Body of pancreas (tissue), 4 donors: ENCODE measurements at regions not wholly inside any gene's neighbourhood (a gene's known extent, or its start where the extent isn't known, plus 50 kb on each side); places are given as distances from the start of the nearest gene placed in this dataset.

Experiments
- ATAC-seq: fragments of 150-250 bp; one replicate; pipeline ENCODE4 v1.9.1; 2016
- DNase-seq, 4 donors: peaks; one replicate each; pipeline ENCODE4 v3.0.0-alpha.2; 2019
- H3K27ac ChIP-seq, 4 donors: fragments of 200-600 bp; sonication (generic); 1 replicate in 3 of 4; 2 replicates in 1 of 4; pipeline versions ENCODE4 v1.5.1 to v1.6.1; 2016 to 2019; ENCODE audit warnings: mild to moderate bottlenecking in 1 of 4, mixed read lengths in 1 of 4, moderate library complexity in 1 of 4
- H3K27me3 ChIP-seq, 2 donors: fragments of 200-600 bp; sonication (generic); one replicate each; pipeline ENCODE4 v1.6.0; 2016; ENCODE audit warnings: mild to moderate bottlenecking in 1 of 2
- H3K36me3 ChIP-seq, 2 donors: fragments of 200-600 bp; sonication (generic); replicated peaks in 1 of 2; 2 replicates each; pipeline ENCODE4 v1.5.1; 2016; ENCODE audit warnings: low read depth in 2 of 2; ENCODE audit not compliant: insufficient read depth in 1 of 2
- H3K4me1 ChIP-seq: fragments of 200-600 bp; sonication (generic); one replicate; pipeline ENCODE4 v1.6.0; 2016
- H3K4me3 ChIP-seq, 2 donors: fragments of 200-600 bp; sonication (generic); 1 replicate in 1 of 2; 2 replicates in 1 of 2; pipeline ENCODE4 v1.5.1; 2016 to 2019
- H3K9me3 ChIP-seq, 3 donors: fragments of 200-600 bp; sonication (generic); 1 replicate in 2 of 3; 2 replicates in 1 of 3; pipeline ENCODE4 v1.5.1; 2016
- POLR2A ChIP-seq, 3 donors: fragments of 450-650 bp; IDR thresholded peaks; one replicate each; pipeline ENCODE4 v1.6.1; 2016; ENCODE audit warnings: antibody characterized with exemption in 3 of 3, mild to moderate bottlenecking in 2 of 3
- WGBS, 2 donors: methylation state at CpG; one replicate each; pipeline ENCODE4 v1.1.5; 2017; 5-methylcytosine and 5-hydroxymethylcytosine counted together
- intact Hi-C: fragments of 100-400 bp; cut with DNase I; formaldehyde crosslinking; loops from one replicate; pipeline ENCODE4 v1.15.1; 2023
- TF ChIP-seq, protein P1 (sequence below), 7 experiments: fragments of 450-650 bp in 4 of 7; fragments of 200-600 bp in 3 of 7; sonication (generic) in 3 of 7; IDR thresholded peaks; one replicate each; pipeline ENCODE4 v1.5.1; 2016 to 2019; ENCODE audit warnings: antibody characterized with exemption in 7 of 7

DNA sequence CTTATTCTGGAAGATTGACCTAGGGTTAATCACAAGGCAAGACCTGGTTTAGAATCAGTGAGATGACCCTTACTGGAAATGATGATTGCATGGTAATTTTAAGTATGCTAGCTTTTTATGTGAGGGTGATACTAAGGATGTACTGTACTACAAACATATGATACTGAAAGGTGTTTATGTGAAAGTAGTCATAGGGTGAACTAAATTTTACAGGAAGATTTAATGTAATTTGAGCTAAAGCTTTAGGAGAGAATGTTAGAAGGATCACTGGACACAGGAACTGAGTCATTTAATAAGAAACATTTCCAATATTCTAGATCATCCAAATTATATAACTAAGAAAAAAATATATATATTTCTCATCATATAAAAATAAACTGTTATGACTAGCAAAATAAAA lies 197.2 kb downstream of the COX7C start:
- Histone ChIP-seq H3K27me3 (no peaks in the 10 kb centered on the region), H3K4me3 (no peak overlapping the region), H3K27ac (no peak overlapping the region), H3K9me3 (no peaks in the 10 kb centered on the region), H3K36me3 (no peaks in the 10 kb centered on the region), H3K4me1 (no peaks in the 10 kb centered on the region)
- ATAC-seq (no peak), DNase-seq (no peak)
- intact Hi-C loops: no loop called here
- TF ChIP-seq POLR2A (IDR thresholded peaks at IDR 0.05): no peak
- TF ChIP-seq, protein P1, sequence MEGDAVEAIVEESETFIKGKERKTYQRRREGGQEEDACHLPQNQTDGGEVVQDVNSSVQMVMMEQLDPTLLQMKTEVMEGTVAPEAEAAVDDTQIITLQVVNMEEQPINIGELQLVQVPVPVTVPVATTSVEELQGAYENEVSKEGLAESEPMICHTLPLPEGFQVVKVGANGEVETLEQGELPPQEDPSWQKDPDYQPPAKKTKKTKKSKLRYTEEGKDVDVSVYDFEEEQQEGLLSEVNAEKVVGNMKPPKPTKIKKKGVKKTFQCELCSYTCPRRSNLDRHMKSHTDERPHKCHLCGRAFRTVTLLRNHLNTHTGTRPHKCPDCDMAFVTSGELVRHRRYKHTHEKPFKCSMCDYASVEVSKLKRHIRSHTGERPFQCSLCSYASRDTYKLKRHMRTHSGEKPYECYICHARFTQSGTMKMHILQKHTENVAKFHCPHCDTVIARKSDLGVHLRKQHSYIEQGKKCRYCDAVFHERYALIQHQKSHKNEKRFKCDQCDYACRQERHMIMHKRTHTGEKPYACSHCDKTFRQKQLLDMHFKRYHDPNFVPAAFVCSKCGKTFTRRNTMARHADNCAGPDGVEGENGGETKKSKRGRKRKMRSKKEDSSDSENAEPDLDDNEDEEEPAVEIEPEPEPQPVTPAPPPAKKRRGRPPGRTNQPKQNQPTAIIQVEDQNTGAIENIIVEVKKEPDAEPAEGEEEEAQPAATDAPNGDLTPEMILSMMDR (IDR thresholded peaks at IDR 0.05): no peak

DNA sequence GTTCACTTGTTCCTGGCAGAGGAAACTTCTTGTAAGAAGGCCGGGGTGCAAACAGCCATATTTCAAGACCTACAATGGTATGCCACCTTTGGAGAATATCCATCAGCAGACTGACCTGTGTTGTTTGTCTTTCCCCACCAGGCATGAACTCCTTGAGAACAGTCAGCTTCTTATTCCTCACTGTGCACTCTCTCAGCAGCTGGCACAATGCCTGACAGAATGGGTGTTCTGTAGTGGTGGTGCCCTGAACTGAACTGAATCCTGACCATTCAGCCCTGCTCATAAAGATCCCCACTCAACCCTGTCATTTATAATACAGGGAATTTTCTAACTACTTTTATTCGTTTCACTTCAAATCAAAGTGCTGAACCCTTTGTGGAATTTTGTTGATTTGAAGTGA lies 206.9 kb downstream of the COX7C start:
- no peak overlapping the region for H3K27ac ChIP-seq
- no peak overlapping the region for H3K4me3 ChIP-seq
- TF ChIP-seq, protein P1 (IDR thresholded peaks at IDR 0.05): no peak
- no peak for TF ChIP-seq POLR2A (IDR thresholded peaks at IDR 0.05)
- no peaks in the 10 kb centered on the region for H3K4me1 ChIP-seq
- WGBS, 2 donors: 33 to 43% methylated on average over 2 of the region's 2 CpGs
- no peaks in the 10 kb centered on the region for H3K9me3 ChIP-seq
- no peaks in the 10 kb centered on the region for H3K36me3 ChIP-seq
- ATAC-seq (no peak), DNase-seq (no peak)
- no peaks in the 10 kb centered on the region for H3K27me3 ChIP-seq
- intact Hi-C loops: no loop called here

DNA sequence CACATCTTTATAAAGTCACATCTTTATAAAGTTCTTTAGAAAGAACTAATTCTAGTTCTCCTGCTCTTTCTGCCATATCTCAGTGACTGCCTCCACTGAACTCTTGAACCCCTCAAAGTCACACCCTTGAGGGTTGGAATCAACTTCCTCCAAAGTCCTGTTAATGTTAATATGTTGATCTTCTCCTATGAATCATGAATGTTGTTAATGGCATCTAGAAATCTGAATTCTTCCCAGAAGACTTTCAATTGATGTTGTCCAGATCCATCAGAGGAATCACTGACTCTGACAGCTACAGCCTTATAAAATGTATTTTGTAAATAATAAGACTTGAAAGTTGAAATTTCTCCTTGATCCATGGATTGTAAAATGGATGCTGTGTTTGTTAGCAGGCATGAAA lies 213.4 kb downstream of the COX7C start:
- DNase-seq: no peak
- Histone ChIP-seq H3K27ac (no peak overlapping the region), H3K4me1 (no peaks in the 10 kb centered on the region), H3K4me3 (no peak overlapping the region), H3K27me3 (no peaks in the 10 kb centered on the region), H3K9me3 (no peaks in the 10 kb centered on the region), H3K36me3 (no peaks in the 10 kb centered on the region)
- intact Hi-C loops: no loop called here
- TF ChIP-seq, protein P1 (IDR thresholded peaks at IDR 0.05): no peak
- no peak for TF ChIP-seq POLR2A (IDR thresholded peaks at IDR 0.05)
- ATAC-seq: no peak

DNA sequence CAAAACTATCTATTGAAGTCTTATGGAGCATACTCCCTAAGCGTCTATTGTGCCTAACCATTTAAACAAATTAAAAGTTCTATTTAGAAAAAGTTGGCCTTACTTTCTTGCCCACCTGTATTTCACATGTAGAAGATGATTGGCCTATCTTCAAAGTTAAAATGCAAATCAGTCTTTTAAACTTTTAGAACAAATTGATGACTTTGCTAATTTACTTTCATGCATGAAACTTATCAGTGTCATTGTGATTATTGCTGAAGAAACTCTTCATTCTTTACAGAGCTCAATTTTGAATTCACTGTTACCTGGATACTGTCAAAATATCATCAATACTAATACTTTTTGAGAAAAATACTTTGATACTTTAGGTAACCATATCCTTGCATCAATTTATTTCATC lies 216.1 kb downstream of the COX7C start:
- Histone ChIP-seq H3K4me3 (no peak overlapping the region), H3K36me3 (no peaks in the 10 kb centered on the region), H3K9me3 (no peaks in the 10 kb centered on the region), H3K27ac (no peak overlapping the region), H3K27me3 (no peaks in the 10 kb centered on the region), H3K4me1 (no peaks in the 10 kb centered on the region)
- no peak for DNase-seq
- 76 to 81% methylated on average over 1 of the region's 1 CpG for WGBS, 2 donors
- TF ChIP-seq, protein P1 (IDR thresholded peaks at IDR 0.05): no peak
- TF ChIP-seq POLR2A (IDR thresholded peaks at IDR 0.05): no peak
- intact Hi-C loops: no loop called here
- no peak for ATAC-seq

DNA sequence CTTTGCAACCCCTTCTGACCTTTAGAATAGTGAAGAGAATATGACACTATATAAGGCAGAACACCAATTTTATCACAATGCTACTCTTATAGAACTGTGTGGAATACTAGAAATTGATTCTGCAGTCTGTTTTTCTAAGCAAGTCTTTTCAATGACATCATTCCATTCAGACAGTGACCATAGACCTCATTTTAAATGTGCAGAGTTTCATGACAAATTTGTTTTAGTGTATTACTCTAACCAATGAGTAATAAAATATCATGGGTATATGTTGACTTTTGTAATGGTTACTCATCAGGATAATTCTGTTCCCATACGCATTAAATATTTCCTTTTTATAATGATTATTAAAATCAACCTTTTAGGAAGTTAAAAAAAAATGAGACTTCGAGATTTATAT lies 219.9 kb downstream of the COX7C start:
- Histone ChIP-seq H3K27ac (no peak overlapping the region), H3K4me3 (no peak overlapping the region), H3K4me1 (no peaks in the 10 kb centered on the region), H3K27me3 (no peaks in the 10 kb centered on the region), H3K9me3 (no peaks in the 10 kb centered on the region), H3K36me3 (no peaks in the 10 kb centered on the region)
- DNase-seq (no peak), ATAC-seq (no peak)
- intact Hi-C loops: no loop called here
- WGBS, 2 donors: 70 to 73% methylated on average over 2 of the region's 2 CpGs
- TF ChIP-seq POLR2A (IDR thresholded peaks at IDR 0.05): no peak
- TF ChIP-seq, protein P1 (IDR thresholded peaks at IDR 0.05): no peak
